ENCODE measurements at regions not wholly inside any gene's neighbourhood (a gene's known extent, or its start where the extent isn't known, plus 50 kb on each side); places are given as distances from the start of the nearest gene placed in this dataset.

DNA sequence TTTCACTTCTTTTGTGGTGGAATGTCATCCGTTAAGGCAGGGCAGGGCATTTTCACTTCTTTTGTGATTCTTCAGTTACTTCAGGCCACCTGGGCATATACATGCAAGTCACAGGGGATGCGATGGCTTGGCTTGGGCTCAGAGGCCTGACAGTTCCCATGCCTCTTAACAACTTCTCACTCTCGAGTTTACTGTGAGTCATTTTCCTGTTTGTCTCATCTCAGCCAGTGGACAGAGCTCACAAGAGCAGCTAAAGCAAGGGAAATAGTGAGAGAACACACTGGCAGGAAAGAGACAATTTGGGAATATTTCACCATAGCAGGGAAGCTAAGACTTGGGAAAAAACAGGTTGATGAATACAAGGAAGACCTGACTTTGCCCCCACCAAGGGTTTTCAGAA is 1275.7 kb downstream of the NLGN4Y start:
- Mint-ChIP-seq H3K27ac (no peak overlapping the region), H3K27me3 (peaks cover 0 to 3% (median 0%) of the 10 kb centered on the region in 5 donors), H3K36me3 (no peaks in the 10 kb centered on the region), H3K9me3 (peaks cover 0 to 9% (median 0%) of the 10 kb centered on the region in 9 donors), H3K4me1 (no peaks in the 10 kb centered on the region), H3K4me3 (no peak overlapping the region)
- POLR2A ChIA-PET: no interaction called here
- DNase-seq (no peak), ATAC-seq (no peak)

DNA sequence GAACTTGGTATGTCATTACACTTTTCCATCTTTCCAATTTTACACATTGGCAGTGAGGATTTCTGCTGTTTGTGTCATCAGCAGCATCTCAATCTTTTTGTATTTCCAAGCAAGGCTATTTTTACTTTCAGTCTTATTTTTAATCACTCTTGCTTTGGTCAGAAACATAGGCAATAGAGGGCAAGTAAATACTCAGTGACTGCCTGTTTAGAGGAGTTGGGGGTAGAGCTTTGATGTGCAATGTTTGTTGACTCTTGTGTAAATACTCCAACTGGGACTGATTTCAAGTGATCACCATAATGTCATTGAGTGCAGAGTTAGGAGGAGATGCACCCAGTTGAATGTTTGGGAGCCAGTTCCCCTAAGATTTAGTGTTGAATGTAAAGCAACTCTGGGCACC is 1281.7 kb downstream of the NLGN4Y start:
- Mint-ChIP-seq H3K27me3 (peaks cover 0 to 3% (median 0%) of the 10 kb centered on the region in 5 donors), H3K27ac (no peak overlapping the region), H3K9me3 (peaks cover 0 to 12% (median 0%) of the 10 kb centered on the region in 9 donors), H3K36me3 (no peaks in the 10 kb centered on the region), H3K4me3 (no peak overlapping the region), H3K4me1 (no peaks in the 10 kb centered on the region)
- no peak for ATAC-seq
- POLR2A ChIA-PET: no interaction called here
- DNase-seq: no peak

DNA sequence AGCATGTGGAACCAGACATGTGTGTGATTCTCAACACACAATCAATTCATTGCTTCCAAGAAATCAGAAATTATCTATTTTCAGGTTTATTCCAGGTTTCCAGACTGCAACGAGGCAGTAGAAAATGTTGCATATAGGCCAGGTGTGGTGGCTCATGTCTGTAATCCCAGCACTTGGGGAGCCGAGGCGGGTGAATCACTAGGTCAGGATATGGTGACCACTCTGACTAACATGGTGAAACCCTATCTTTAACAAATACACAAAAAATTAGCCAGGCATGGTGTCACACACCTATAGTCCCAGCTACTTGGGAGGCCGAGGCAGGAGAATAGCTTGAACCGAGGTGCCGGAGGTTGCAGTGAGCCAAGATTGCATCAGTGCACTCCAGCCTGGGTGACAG is 1289.9 kb downstream of the NLGN4Y start:
- POLR2A ChIA-PET: no interaction called here
- H3K4me1 Mint-ChIP-seq: no peaks in the 10 kb centered on the region
- DNase-seq (no peak), ATAC-seq (no peak)
- no peak overlapping the region for H3K27ac Mint-ChIP-seq
- peaks cover 0 to 2% (median 0%) of the 10 kb centered on the region in 3 donors for H3K36me3 Mint-ChIP-seq
- H3K9me3 Mint-ChIP-seq: peaks cover 0 to 12% (median 0%) of the 10 kb centered on the region in 9 donors
- no peak overlapping the region for H3K4me3 Mint-ChIP-seq
- no peaks in the 10 kb centered on the region for H3K27me3 Mint-ChIP-seq
